Stimulated activated naive CD4-positive, alpha-beta T cell treated with Interleukin-2 at 50 U/mL for 16 hours (primary cell): ENCODE measurements at regions not wholly inside any gene's neighbourhood (a gene's known extent, or its start where the extent isn't known, plus 50 kb on each side); places are given as distances from the start of the nearest gene placed in this dataset.
"Not testable (repeated sequence)": the region's sequence is repeated elsewhere in the genome, so short reads cannot be mapped to it uniquely, and the experiment has no call there.

Experiments
- DNase-seq: peaks from one replicate; lab custom pipeline; 2025; lab: John Stamatoyannopoulos, UW

GRCh38 chr4:43089730-43090129 lies 197.2 kb downstream of the GRXCR1 start:
- no peak for DNase-seq

GRCh38 chr4:43103048-43103447 lies 210.5 kb downstream of the GRXCR1 start:
- DNase-seq: no peak

- no peak for DNase-seq
Measured at GRCh38 chr4:43112139-43112538, 219.6 kb downstream of the GRXCR1 start.

GRCh38 chr4:43113196-43113595 lies 220.7 kb downstream of the GRXCR1 start:
- DNase-seq: no peak

- no peak for DNase-seq
Measured at GRCh38 chr4:43126595-43126994, 234.1 kb downstream of the GRXCR1 start.

- DNase-seq: no peak
Measured at GRCh38 chr4:43130228-43131021, 237.9 kb downstream of the GRXCR1 start.

GRCh38 chr4:43132010-43132582 lies 239.6 kb downstream of the GRXCR1 start:
- peak; percentile 3 for DNase-seq

- no peak for DNase-seq
Measured at GRCh38 chr4:43133566-43133965, 241.1 kb downstream of the GRXCR1 start.

GRCh38 chr4:43136752-43137151 lies 244.2 kb downstream of the GRXCR1 start:
- no peak for DNase-seq

- DNase-seq: no peak
Measured at GRCh38 chr4:43146198-43146597, 253.7 kb downstream of the GRXCR1 start.

GRCh38 chr4:43148481-43148880 lies 256.0 kb downstream of the GRXCR1 start:
- DNase-seq: no peak

- no peak for DNase-seq
Measured at GRCh38 chr4:43163101-43163792, 270.7 kb downstream of the GRXCR1 start.

- DNase-seq: no peak
Measured at GRCh38 chr4:43189741-43190140, 297.2 kb downstream of the GRXCR1 start.

GRCh38 chr4:43212576-43212975 lies 320.1 kb downstream of the GRXCR1 start:
- not testable (repeated sequence) for DNase-seq

- DNase-seq: no peak
Measured at GRCh38 chr4:43223820-43224219, 331.3 kb downstream of the GRXCR1 start.

GRCh38 chr4:43224559-43224958 lies 332.0 kb downstream of the GRXCR1 start:
- no peak for DNase-seq

- no peak for DNase-seq
Measured at GRCh38 chr4:43233321-43233720, 340.8 kb downstream of the GRXCR1 start.

- no peak for DNase-seq
Measured at GRCh38 chr4:43234626-43235415, 342.3 kb downstream of the GRXCR1 start.

- no peak for DNase-seq
Measured at GRCh38 chr4:43238008-43238407, 345.5 kb downstream of the GRXCR1 start.

GRCh38 chr4:43238585-43238984 lies 346.1 kb downstream of the GRXCR1 start:
- DNase-seq: no peak

GRCh38 chr4:43241104-43241503 lies 348.6 kb downstream of the GRXCR1 start:
- DNase-seq: no peak

GRCh38 chr4:43242606-43243005 lies 350.1 kb downstream of the GRXCR1 start:
- DNase-seq: no peak
